Activated naive CD4-positive, alpha-beta T cell treated with anti-CD3 and anti-CD28 coated beads, Interleukin-2, amount 10 ng/mL, durations not matched to agents 7 days and 5 days (primary cell): ENCODE measurements at regions not wholly inside any gene's neighbourhood (a gene's known extent, or its start where the extent isn't known, plus 50 kb on each side); places are given as distances from the start of the nearest gene placed in this dataset.

Source experiments
- CTCF ChIA-PET: fragments of 350-600 bp; sonication (Branson Sonifier 250); formaldehyde crosslinking; loops from one replicate; lab custom pipeline; 2021; ENCODE audit warnings: antibody characterized with exemption; lab: Charles Lee
- DNase-seq: peaks from one replicate; pipeline ENCODE4 v3.0.0-alpha.2; 2020
- H3K27ac Mint-ChIP-seq: one replicate; pipeline ENCODE4 v1.8.0; 2021; ENCODE audit warnings: mild to moderate bottlenecking, moderate library complexity, mixed read lengths
- H3K27me3 Mint-ChIP-seq: one replicate; pipeline ENCODE4 v1.8.0; 2021; ENCODE audit warnings: mild to moderate bottlenecking, mixed read lengths
- H3K36me3 Mint-ChIP-seq: one replicate; pipeline ENCODE4 v1.8.0; 2021; ENCODE audit warnings: mixed read lengths
- H3K4me1 Mint-ChIP-seq: one replicate; pipeline ENCODE4 v1.8.0; 2021; ENCODE audit warnings: mixed read lengths
- H3K4me3 Mint-ChIP-seq: one replicate; pipeline ENCODE4 v1.8.0; 2021; ENCODE audit warnings: mild to moderate bottlenecking, moderate library complexity, mixed read lengths
- H3K9me3 Mint-ChIP-seq: one replicate; pipeline ENCODE4 v1.8.0; 2021; ENCODE audit warnings: mixed read lengths

DNA sequence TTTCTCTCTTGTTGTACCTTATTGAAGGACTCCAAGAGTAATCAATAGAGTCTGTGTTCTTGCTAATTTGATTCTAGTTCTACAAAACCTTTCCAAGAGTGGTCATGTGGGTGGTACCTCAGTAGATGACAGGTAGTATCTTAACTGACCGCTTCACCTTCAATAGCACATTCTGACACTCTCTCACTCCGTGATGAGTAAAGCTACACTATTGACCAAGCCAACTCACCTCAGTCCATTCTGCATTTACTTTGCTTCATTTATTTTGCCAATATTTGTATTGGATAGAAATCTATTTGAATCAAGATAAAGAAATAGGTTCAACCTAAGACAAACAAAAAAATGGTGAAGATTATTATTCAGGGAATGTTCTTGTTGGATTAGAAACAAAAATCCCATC lies 1869.6 kb upstream of the CELF4 start:
- no peak overlapping the region for H3K27ac Mint-ChIP-seq
- CTCF ChIA-PET, result interaction anchor here (0.6 kb wide), 1 partner anchor 888 kb away, joined by 3 read pairs; no protein-coding TSS in a partner anchor
- DNase-seq, result no peak
- H3K4me3 Mint-ChIP-seq, result no peak overlapping the region
- no peaks in the 10 kb centered on the region for H3K4me1 Mint-ChIP-seq
- H3K36me3 Mint-ChIP-seq, result no peaks in the 10 kb centered on the region
- H3K9me3 Mint-ChIP-seq, result peaks cover 8% of the 10 kb centered on the region
- H3K27me3 Mint-ChIP-seq, result no peaks in the 10 kb centered on the region

DNA sequence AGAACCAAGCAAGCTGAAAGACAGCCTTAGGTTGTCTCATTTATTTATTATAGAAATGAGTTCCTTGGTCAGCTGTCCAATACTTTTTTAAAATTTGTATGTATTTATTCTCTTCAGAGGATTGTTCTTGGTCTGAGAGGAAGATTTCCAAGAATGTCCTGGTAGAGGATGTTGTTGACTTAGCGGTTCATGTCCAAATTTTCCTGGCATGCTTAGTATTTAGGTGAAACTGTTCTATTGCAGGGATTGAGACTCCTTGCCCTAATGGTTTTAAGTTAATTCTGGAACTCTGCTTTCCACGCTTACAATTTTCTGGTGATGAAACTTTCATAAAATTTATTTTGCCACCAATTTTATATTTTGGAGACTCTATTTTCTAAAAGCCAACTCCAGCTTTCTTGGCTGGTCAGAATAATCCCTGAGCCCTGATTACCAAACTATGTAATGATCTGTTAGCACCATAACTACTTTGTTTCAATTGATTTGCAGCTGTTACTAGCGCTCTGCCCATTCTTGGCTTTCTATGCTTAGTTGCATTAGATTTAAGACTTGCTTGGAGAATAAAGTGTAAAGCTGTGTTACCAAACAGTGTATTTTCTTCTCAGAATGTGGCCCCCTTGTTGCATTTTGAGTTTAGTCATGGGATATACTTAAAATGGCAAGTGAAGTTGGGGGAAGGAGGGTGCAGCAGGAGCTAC lies 1868.8 kb upstream of the CELF4 start:
- no peaks in the 10 kb centered on the region for H3K27me3 Mint-ChIP-seq
- H3K9me3 Mint-ChIP-seq, result peaks cover 8% of the 10 kb centered on the region
- no peak overlapping the region for H3K4me3 Mint-ChIP-seq
- CTCF ChIA-PET, result no interaction called here
- no peak overlapping the region for H3K27ac Mint-ChIP-seq
- H3K36me3 Mint-ChIP-seq, result no peaks in the 10 kb centered on the region
- no peak for DNase-seq
- H3K4me1 Mint-ChIP-seq, result no peaks in the 10 kb centered on the region

DNA sequence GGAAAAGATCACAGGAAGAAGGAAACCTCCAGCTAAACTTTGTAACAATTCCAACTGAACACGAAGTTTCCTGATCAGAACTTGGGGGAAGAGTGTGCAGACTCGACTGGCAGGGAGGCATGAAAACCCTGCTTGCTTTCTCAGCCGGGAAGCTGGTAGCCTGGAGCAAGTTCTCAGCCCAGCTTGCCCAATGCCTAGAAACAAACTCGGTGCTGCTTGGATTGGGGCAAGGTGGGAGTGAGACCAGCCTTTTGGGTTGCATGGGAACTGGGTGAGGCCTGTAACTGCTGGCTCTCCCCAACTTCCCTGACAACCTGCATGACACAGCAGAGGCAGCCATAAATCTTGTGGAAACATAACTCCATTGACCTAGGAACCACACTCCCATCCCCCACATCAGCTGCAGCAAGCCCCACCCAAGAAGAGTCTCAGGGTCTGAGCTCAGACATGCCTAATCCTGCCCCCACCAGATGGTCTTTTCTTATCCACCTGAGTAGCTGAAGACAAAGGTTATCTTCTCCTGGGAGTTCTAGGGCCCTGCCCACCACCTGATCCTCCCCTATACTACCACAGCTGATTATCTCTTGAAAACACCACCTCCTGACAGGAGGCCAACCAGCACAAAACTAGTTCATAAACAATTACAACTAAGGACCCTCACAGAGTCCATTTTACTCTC lies 1859.7 kb upstream of the CELF4 start:
- H3K27ac Mint-ChIP-seq, result no peak overlapping the region

DNA sequence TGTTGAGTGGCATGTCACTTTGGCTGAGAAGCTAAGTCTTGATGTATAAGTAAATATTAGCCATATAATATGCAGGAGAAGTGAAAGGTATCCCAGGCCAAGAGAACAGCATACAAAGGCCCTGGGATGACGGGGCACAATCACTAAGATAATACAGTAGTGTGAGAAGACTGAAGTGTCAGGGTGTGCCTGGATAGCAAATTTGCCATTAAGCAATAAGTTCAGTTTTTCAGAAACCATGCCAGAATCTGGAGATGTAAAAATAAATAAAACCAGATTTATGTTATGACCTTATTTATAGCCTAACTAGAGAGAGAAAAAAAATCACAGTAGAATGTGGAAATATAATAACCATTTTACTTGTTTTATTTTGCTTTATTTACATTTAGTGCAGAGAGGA lies 1858.7 kb upstream of the CELF4 start:
- H3K4me3 Mint-ChIP-seq, result no peak overlapping the region
- no peak overlapping the region for H3K27ac Mint-ChIP-seq
- no peaks in the 10 kb centered on the region for H3K27me3 Mint-ChIP-seq
- H3K36me3 Mint-ChIP-seq, result no peaks in the 10 kb centered on the region
- peaks cover 4% of the 10 kb centered on the region for H3K9me3 Mint-ChIP-seq
- DNase-seq, result no peak
- CTCF ChIA-PET, result no interaction called here
- no peaks in the 10 kb centered on the region for H3K4me1 Mint-ChIP-seq

More for the DNA sequence above, 1859.7 kb upstream of the CELF4 start:
- no peak overlapping the region for H3K4me3 Mint-ChIP-seq
- no peaks in the 10 kb centered on the region for H3K36me3 Mint-ChIP-seq
- no peaks in the 10 kb centered on the region for H3K27me3 Mint-ChIP-seq
- no peak for DNase-seq
- H3K9me3 Mint-ChIP-seq, result peaks cover 4% of the 10 kb centered on the region
- CTCF ChIA-PET, result no interaction called here
- no peaks in the 10 kb centered on the region for H3K4me1 Mint-ChIP-seq

DNA sequence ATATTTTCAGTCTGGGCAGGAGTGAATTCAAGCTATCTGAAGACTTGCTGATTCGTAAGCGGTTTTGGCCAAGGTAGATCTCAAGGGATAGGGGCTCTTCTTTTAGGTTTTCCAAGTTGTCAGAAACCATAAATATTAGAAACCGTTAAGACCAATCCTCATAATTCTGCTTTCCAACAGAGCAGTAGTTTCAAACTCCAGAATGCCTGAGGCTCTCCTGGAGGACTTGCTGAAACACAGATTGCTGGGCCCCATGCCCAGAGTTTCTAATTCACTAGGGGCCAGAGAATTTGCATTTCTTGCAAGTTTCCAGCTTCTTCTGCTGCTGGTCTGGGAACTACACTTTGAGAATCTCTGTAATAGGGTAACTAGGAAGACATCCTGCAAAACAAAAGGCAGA lies 1855.7 kb upstream of the CELF4 start:
- Mint-ChIP-seq H3K4me1 (no peaks in the 10 kb centered on the region), H3K36me3 (no peaks in the 10 kb centered on the region), H3K27ac (no peak overlapping the region), H3K4me3 (no peak overlapping the region), H3K27me3 (no peaks in the 10 kb centered on the region), H3K9me3 (no peaks in the 10 kb centered on the region)
- DNase-seq, result no peak
- CTCF ChIA-PET, result no interaction called here

DNA sequence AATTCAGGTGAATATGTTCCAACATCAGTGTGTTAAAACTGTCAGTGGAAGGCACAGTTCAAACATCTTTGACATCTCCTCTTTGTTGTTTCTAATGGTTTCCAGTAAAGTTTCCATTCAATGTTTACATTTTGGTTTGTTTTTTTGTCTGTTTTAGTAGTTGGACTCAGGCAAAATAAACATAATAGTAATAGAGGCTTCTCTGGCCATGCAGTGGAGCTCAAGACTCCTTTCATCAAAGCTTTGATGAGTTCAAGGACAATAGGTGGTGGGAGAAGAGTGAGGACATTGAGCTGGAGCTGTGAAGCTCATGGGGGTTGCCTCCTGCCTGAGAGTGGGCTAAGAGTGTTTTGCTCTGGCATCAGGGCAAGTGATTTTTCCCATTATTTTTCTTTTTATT lies 1853.7 kb upstream of the CELF4 start:
- no peaks in the 10 kb centered on the region for H3K36me3 Mint-ChIP-seq
- DNase-seq, result no peak
- H3K9me3 Mint-ChIP-seq, result no peaks in the 10 kb centered on the region
- H3K27ac Mint-ChIP-seq, result no peak overlapping the region
- H3K27me3 Mint-ChIP-seq, result no peaks in the 10 kb centered on the region
- CTCF ChIA-PET, result no interaction called here
- H3K4me3 Mint-ChIP-seq, result no peak overlapping the region
- H3K4me1 Mint-ChIP-seq, result no peaks in the 10 kb centered on the region

DNA sequence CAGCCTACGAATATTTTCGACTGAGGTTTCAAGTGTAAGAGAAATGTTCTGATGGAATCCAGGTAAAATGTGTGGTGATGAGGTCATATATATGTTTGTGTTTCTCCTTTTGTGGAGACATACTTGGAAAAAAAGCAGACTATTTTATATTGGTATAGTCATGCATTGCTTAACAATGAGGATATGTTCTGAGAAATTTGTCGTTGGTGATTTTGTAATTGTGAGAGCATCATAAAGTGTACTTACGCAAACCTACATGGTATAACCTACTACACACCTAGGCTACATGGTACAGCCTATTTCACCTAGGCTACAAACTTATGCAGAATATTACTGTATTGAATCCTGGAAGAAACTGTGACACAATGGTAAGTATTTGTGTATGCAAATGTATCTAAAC lies 1849.9 kb upstream of the CELF4 start:
- H3K4me3 Mint-ChIP-seq, result no peak overlapping the region
- CTCF ChIA-PET, result no interaction called here
- DNase-seq, result no peak
- peaks cover 2% of the 10 kb centered on the region for H3K9me3 Mint-ChIP-seq
- no peaks in the 10 kb centered on the region for H3K4me1 Mint-ChIP-seq
- no peaks in the 10 kb centered on the region for H3K27me3 Mint-ChIP-seq
- no peaks in the 10 kb centered on the region for H3K36me3 Mint-ChIP-seq
- no peak overlapping the region for H3K27ac Mint-ChIP-seq

DNA sequence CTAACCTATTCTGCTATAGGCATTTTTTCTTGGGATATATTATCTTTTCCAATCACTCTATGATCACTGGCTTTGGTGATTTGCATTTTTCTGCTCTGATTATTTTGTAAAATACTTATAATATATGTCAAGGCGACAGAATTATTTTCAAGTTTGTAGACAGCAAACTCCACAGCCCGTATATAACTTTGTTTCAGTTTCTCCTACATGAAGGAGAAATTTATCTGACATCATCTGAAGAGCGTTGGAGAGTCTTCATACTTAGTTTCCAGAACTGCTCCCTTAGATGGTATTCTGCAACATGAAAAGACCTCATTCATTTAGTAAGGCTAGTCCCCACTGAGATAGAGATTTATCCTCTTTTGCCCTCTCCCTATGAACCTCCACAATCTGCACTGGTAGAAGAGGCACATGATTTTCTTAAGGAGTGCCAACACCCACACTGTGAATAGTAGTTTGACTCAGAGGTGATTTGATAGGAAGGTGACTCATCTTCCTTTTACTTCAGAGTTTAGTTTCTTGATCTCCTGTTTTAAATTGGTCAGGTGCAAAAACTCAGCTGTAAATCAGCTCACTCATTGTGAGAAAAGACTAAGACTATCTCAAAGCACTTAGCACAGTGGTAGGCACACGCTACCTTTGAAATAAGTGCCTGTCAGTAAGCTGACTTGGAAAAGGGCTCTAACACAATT lies 1848.6 kb upstream of the CELF4 start:
- Mint-ChIP-seq H3K9me3 (peaks cover 2% of the 10 kb centered on the region), H3K27me3 (no peaks in the 10 kb centered on the region), H3K4me1 (no peaks in the 10 kb centered on the region), H3K36me3 (no peaks in the 10 kb centered on the region), H3K4me3 (no peak overlapping the region), H3K27ac (no peak overlapping the region)
- CTCF ChIA-PET, result no interaction called here
- no peak for DNase-seq

DNA sequence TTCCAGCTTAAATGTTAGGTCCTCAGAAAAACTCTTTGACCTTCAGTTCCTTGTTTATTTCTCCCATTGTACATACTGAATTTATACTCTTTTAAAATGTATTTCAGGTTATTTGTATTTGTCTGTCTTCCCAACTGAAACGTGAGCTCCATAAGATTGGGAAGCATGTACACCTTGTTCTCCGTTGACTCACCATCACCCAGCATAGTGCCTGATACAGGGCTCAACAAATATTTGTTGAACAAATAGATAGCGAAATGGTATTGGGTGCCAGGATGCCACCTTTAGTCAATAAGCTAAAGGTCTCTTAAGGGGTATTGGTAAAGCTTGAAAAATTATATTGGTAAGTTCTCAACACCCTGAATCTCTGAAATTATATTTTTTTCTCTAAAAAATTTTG lies 1841.3 kb upstream of the CELF4 start:
- CTCF ChIA-PET, result no interaction called here

DNA sequence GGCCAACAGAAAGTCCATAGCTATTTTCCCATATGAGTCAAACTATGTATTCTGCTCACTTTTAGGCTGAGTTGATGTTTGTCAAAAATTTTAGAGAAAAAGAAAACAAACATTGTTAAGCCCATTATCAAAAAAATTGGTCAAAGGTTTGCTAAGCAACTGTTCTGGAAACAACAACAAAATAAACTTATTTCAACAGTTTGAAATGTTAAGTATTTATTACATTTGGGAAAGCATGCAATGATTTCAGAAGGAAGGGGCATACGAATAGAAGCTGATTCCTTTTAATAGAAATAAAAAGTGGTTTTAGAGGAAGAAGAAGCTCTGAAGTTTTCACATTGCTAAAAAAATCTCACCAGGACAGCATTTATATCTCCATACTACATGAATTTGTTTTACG lies 1837.5 kb upstream of the CELF4 start:
- CTCF ChIA-PET, result interaction anchor here (0.7 kb wide), 1 partner anchor 555 kb away, joined by 3 read pairs; no protein-coding TSS in a partner anchor
- no peak overlapping the region for H3K4me3 Mint-ChIP-seq
- peaks cover 5% of the 10 kb centered on the region for H3K9me3 Mint-ChIP-seq
- no peak overlapping the region for H3K27ac Mint-ChIP-seq
- no peak for DNase-seq
- no peaks in the 10 kb centered on the region for H3K36me3 Mint-ChIP-seq
- no peaks in the 10 kb centered on the region for H3K4me1 Mint-ChIP-seq
- no peaks in the 10 kb centered on the region for H3K27me3 Mint-ChIP-seq

More for the DNA sequence above, 1841.3 kb upstream of the CELF4 start:
- H3K27me3 Mint-ChIP-seq, result no peaks in the 10 kb centered on the region
- H3K27ac Mint-ChIP-seq, result no peak overlapping the region
- peaks cover 3% of the 10 kb centered on the region for H3K9me3 Mint-ChIP-seq
- no peak overlapping the region for H3K4me3 Mint-ChIP-seq
- no peaks in the 10 kb centered on the region for H3K4me1 Mint-ChIP-seq
- DNase-seq, result no peak
- H3K36me3 Mint-ChIP-seq, result no peaks in the 10 kb centered on the region

DNA sequence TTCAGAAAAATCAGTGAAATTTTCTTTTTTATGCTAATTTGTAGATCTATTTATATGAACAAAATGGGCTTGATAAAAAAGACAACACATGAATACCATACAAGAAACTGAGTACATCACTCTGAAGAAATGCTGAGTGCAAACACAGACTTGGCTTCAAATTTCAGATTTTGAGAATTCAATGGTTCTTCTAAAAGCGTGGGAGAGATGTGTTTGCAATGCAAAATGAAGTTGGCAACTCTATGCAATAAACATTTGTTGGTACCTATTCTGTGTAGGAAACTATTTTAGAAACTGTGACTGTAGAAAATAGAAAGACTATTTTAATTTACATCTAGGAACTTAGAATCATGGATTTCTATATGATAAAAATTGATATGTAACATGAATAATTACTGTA lies 1834.1 kb upstream of the CELF4 start:
- H3K9me3 Mint-ChIP-seq, result peaks cover 12% of the 10 kb centered on the region
- H3K27ac Mint-ChIP-seq, result no peak overlapping the region
- no peaks in the 10 kb centered on the region for H3K27me3 Mint-ChIP-seq
- CTCF ChIA-PET, result no interaction called here
- no peak overlapping the region for H3K4me3 Mint-ChIP-seq
- no peaks in the 10 kb centered on the region for H3K4me1 Mint-ChIP-seq
- no peak for DNase-seq
- no peaks in the 10 kb centered on the region for H3K36me3 Mint-ChIP-seq

DNA sequence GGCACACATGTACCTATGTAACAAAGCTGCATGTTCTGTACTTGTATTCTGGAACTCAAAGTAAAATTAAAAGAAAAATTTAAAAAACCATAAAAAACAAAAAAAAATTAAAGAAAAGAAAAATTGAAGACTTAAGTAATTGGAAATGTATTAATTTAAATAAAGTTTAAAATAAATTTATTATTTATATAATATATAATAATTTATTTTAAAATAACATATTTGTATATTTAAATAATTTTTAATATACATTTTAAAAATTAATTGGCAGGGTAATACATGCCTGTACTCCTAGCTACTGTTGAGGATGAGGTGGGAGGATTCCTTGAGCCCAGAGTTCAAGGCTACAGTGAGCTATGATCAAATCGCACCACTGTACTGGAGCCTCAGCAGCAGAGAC lies 1830.6 kb upstream of the CELF4 start:
- CTCF ChIA-PET, result no interaction called here
- DNase-seq, result no peak
- Mint-ChIP-seq H3K4me1 (no peaks in the 10 kb centered on the region), H3K27me3 (no peaks in the 10 kb centered on the region), H3K27ac (no peak overlapping the region), H3K36me3 (no peaks in the 10 kb centered on the region), H3K4me3 (no peak overlapping the region), H3K9me3 (peaks cover 25% of the 10 kb centered on the region)

DNA sequence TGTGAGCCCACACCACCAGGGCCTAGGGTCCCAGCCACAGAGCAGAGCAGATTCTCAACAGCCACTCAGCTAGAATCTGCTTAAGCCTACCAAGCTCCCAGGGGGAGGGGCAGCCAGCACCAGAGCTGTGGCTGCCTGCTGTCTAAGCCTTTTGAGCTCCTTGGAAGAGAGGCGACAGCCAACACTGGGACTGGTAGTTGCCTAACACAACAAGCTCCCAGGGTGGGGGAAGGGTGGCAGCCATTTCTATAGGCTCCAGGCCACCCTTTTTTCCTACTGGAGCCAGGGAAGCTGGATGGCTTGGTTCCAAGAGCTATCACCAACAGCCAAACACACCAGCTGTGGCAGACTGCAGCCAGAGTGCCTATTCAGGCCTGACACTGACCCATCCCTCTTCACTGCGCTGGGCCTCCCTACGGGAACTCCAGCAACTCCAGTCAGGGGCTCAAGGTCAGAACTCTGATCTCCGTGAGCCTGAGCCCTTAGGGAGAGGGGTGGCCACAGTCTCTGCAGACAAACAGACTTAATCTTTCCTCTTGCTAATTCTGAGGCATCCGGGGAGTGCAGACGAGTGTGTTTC lies 1824.3 kb upstream of the CELF4 start:
- peaks cover 26% of the 10 kb centered on the region for H3K9me3 Mint-ChIP-seq
- H3K27ac Mint-ChIP-seq, result no peak overlapping the region

DNA sequence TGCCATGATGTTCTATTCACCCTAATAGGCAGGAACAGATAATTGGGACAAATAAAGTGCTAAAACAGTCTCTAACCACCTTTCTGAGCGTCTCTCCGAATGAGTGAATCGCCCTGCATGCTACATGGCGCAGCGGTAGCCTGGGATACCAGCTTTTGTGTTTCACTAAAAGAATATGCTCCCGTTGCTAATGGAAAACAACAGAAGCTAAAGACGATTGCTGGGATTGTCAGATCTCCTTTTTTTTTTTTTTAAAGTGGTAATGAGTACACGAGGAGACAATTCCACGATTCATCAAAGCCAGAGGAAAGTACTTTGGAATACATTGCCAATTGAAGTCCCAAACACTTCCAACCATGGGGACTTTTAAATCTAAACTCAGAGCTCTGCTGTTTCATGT lies 1815.3 kb upstream of the CELF4 start:
- DNase-seq, result no peak
- no peaks in the 10 kb centered on the region for H3K4me1 Mint-ChIP-seq
- H3K36me3 Mint-ChIP-seq, result no peaks in the 10 kb centered on the region
- CTCF ChIA-PET, result no interaction called here
- no peaks in the 10 kb centered on the region for H3K27me3 Mint-ChIP-seq
- no peak overlapping the region for H3K4me3 Mint-ChIP-seq
- H3K27ac Mint-ChIP-seq, result no peak overlapping the region
- H3K9me3 Mint-ChIP-seq, result peaks cover 5% of the 10 kb centered on the region

More for the DNA sequence above, 1824.3 kb upstream of the CELF4 start:
- DNase-seq, result no peak
- no peaks in the 10 kb centered on the region for H3K27me3 Mint-ChIP-seq
- H3K4me3 Mint-ChIP-seq, result no peak overlapping the region
- H3K36me3 Mint-ChIP-seq, result no peaks in the 10 kb centered on the region
- CTCF ChIA-PET, result no interaction called here
- no peaks in the 10 kb centered on the region for H3K4me1 Mint-ChIP-seq
